ENCODE measurements at regions not wholly inside any gene's neighbourhood (a gene's known extent, or its start where the extent isn't known, plus 50 kb on each side); places are given as distances from the start of the nearest gene placed in this dataset.

GRCh38 chr14:62453226-62453625 lies 592.0 kb downstream of the KCNH5 start:
- TF ChIP-seq, protein P1, sequence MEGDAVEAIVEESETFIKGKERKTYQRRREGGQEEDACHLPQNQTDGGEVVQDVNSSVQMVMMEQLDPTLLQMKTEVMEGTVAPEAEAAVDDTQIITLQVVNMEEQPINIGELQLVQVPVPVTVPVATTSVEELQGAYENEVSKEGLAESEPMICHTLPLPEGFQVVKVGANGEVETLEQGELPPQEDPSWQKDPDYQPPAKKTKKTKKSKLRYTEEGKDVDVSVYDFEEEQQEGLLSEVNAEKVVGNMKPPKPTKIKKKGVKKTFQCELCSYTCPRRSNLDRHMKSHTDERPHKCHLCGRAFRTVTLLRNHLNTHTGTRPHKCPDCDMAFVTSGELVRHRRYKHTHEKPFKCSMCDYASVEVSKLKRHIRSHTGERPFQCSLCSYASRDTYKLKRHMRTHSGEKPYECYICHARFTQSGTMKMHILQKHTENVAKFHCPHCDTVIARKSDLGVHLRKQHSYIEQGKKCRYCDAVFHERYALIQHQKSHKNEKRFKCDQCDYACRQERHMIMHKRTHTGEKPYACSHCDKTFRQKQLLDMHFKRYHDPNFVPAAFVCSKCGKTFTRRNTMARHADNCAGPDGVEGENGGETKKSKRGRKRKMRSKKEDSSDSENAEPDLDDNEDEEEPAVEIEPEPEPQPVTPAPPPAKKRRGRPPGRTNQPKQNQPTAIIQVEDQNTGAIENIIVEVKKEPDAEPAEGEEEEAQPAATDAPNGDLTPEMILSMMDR (IDR thresholded peaks at IDR 0.05) = no peak
- Histone ChIP-seq H3K36me3 (no peaks in the 10 kb centered on the region), H3K4me1 (ENCODE audit: control insufficient read depth in 1 of 2, insufficient read depth in 1 of 2, low read depth in 1 of 2, low read length in 1 of 2) (no peaks in the 10 kb centered on the region), H3K9me3 (no peaks in the 10 kb centered on the region), H3K27ac (no peak overlapping the region), H3K27me3 (no peaks in the 10 kb centered on the region), H3K4me3 (ENCODE audit: low read depth in 1 of 2, low read length in 1 of 2) (no peak overlapping the region)

- Histone ChIP-seq H3K27ac (no peak overlapping the region), H3K4me3 (ENCODE audit: low read depth in 1 of 2, low read length in 1 of 2) (no peak overlapping the region), H3K27me3 (no peaks in the 10 kb centered on the region), H3K36me3 (no peaks in the 10 kb centered on the region), H3K4me1 (ENCODE audit: control insufficient read depth in 1 of 2, insufficient read depth in 1 of 2, low read depth in 1 of 2, low read length in 1 of 2) (no peaks in the 10 kb centered on the region), H3K9me3 (no peaks in the 10 kb centered on the region)
- TF ChIP-seq, protein P1 (IDR thresholded peaks at IDR 0.05) = no peak
Measured at GRCh38 chr14:62455446-62455845, 589.8 kb downstream of the KCNH5 start.

GRCh38 chr14:62462988-62463387 lies 582.3 kb downstream of the KCNH5 start:
- TF ChIP-seq, protein P1 (IDR thresholded peaks at IDR 0.05) = no peak
- Histone ChIP-seq H3K9me3 (no peaks in the 10 kb centered on the region), H3K4me1 (ENCODE audit: control insufficient read depth in 1 of 2, insufficient read depth in 1 of 2, low read depth in 1 of 2, low read length in 1 of 2) (no peaks in the 10 kb centered on the region), H3K27ac (no peak overlapping the region), H3K27me3 (no peaks in the 10 kb centered on the region), H3K4me3 (ENCODE audit: low read depth in 1 of 2, low read length in 1 of 2) (no peak overlapping the region), H3K36me3 (no peaks in the 10 kb centered on the region)

- Histone ChIP-seq H3K36me3 (no peaks in the 10 kb centered on the region), H3K27me3 (no peaks in the 10 kb centered on the region), H3K9me3 (no peaks in the 10 kb centered on the region), H3K4me3 (ENCODE audit: low read depth in 1 of 2, low read length in 1 of 2) (no peak overlapping the region), H3K4me1 (ENCODE audit: control insufficient read depth in 1 of 2, insufficient read depth in 1 of 2, low read depth in 1 of 2, low read length in 1 of 2) (no peaks in the 10 kb centered on the region), H3K27ac (no peak overlapping the region)
- TF ChIP-seq, protein P1 (IDR thresholded peaks at IDR 0.05) = no peak
Measured at GRCh38 chr14:62468946-62469345, 576.3 kb downstream of the KCNH5 start.

DNA sequence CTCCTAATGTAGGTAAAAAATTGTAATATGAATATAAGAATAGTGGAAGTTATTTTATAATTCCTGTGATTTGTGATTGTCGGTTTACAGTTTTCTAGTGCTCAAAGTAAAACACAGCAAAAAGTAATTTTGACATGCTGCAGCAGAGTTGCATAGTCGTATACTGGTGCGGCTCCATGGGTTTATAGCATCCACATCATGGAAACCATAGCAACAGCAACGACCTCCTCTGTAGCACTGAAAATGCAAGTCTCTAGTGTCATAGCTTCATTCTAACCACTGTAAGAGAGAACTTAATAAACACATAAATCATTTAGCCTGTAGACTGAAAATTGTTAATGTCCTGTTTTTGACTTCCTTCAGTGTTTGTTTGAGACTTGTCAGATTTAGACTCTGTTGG lies 574.3 kb downstream of the KCNH5 start:
- Histone ChIP-seq H3K27me3 (no peaks in the 10 kb centered on the region), H3K4me3 (ENCODE audit: low read depth in 1 of 2, low read length in 1 of 2) (no peak overlapping the region), H3K27ac (no peak overlapping the region), H3K9me3 (no peaks in the 10 kb centered on the region), H3K4me1 (ENCODE audit: control insufficient read depth in 1 of 2, insufficient read depth in 1 of 2, low read depth in 1 of 2, low read length in 1 of 2) (no peaks in the 10 kb centered on the region), H3K36me3 (no peaks in the 10 kb centered on the region)
- TF ChIP-seq, protein P1 (IDR thresholded peaks at IDR 0.05) = no peak

- Histone ChIP-seq H3K36me3 (no peaks in the 10 kb centered on the region), H3K4me3 (ENCODE audit: low read depth in 1 of 2, low read length in 1 of 2) (no peak overlapping the region), H3K27me3 (no peaks in the 10 kb centered on the region), H3K9me3 (no peaks in the 10 kb centered on the region), H3K27ac (no peak overlapping the region), H3K4me1 (ENCODE audit: control insufficient read depth in 1 of 2, insufficient read depth in 1 of 2, low read depth in 1 of 2, low read length in 1 of 2) (no peaks in the 10 kb centered on the region)
- TF ChIP-seq, protein P1 (IDR thresholded peaks at IDR 0.05) = no peak
Measured at GRCh38 chr14:62491146-62491545, 554.1 kb downstream of the KCNH5 start.

Data from neutrophil (primary cell).